Tibial nerve (tissue), 4 donors: ENCODE measurements at regions not wholly inside any gene's neighbourhood (a gene's known extent, or its start where the extent isn't known, plus 50 kb on each side); places are given as distances from the start of the nearest gene placed in this dataset.

Source experiments
- CTCF ChIP-seq, 5 experiments: fragments of 200-600 bp in 3 of 5; fragments of 450-650 bp in 2 of 5; sonication (generic) in 3 of 5; IDR thresholded peaks; one replicate each; pipeline ENCODE4 v1.5.1; 2016 to 2019; ENCODE audit warnings: antibody characterized with exemption in 5 of 5, mild to moderate bottlenecking in 3 of 5, moderate library complexity in 2 of 5
- EP300 ChIP-seq, 2 donors: sonication (generic); formaldehyde crosslinking; IDR thresholded peaks; one replicate each; pipeline ENCODE4 v1.6.1; 2017; ENCODE audit warnings: antibody characterized with exemption in 2 of 2, mild to moderate bottlenecking in 1 of 2

- TF ChIP-seq CTCF (IDR thresholded peaks at IDR 0.05) (no peak), EP300 (IDR thresholded peaks at IDR 0.05) (no peak)
Observed at GRCh38 chr11:127640561-127641451, 640.2 kb upstream of the KIRREL3 start.
